Sigmoid colon (tissue), 6 donors: ENCODE measurements at regions not wholly inside any gene's neighbourhood (a gene's known extent, or its start where the extent isn't known, plus 50 kb on each side); places are given as distances from the start of the nearest gene placed in this dataset.
A peak's percentile ranks its signal among the peaks of the same experiment; 100 is the strongest.

Experiments
- DNase-seq: peaks from one replicate; pipeline ENCODE4 v3.0.0-alpha.2; 2019
- H3K27ac ChIP-seq, 4 donors: fragments of 200-600 bp; sonication (generic); one replicate each; pipeline ENCODE4 v1.5.1; 2016 to 2019; ENCODE audit warnings: mild to moderate bottlenecking in 1 of 4
- H3K27me3 ChIP-seq, 3 donors: fragments of 200-600 bp; sonication (generic); one replicate each; pipeline ENCODE4 v1.5.1; 2019; ENCODE audit warnings: mild to moderate bottlenecking in 1 of 3
- H3K36me3 ChIP-seq, 4 donors: fragments of 200-600 bp; sonication (generic); one replicate each; pipeline ENCODE4 v1.5.1; 2016 to 2019
- H3K4me1 ChIP-seq, 4 donors: fragments of 200-600 bp; sonication (generic); one replicate each; pipeline ENCODE4 v1.5.1; 2017 to 2019
- H3K4me3 ChIP-seq, 4 donors: fragments of 200-600 bp; sonication (generic); one replicate each; pipeline ENCODE4 v1.5.1; 2017 to 2019; ENCODE audit warnings: mild to moderate bottlenecking in 2 of 4, moderate library complexity in 1 of 4
- H3K9me3 ChIP-seq, 4 donors: fragments of 200-600 bp in 3 of 4; sonication (generic) in 3 of 4; one replicate each; pipeline versions ENCODE4 v1.5.1 to v1.6.1; 2013 to 2019
- CTCF ChIP-seq, 4 experiments: fragments of 450-650 bp in 3 of 4; fragments of 200-600 bp in 1 of 4; IDR thresholded peaks; one replicate each; pipeline ENCODE4 v1.5.1; 2016 to 2019; ENCODE audit warnings: antibody characterized with exemption in 4 of 4, mild to moderate bottlenecking in 3 of 4, moderate library complexity in 2 of 4
- EP300 ChIP-seq, 4 donors: sonication (generic); formaldehyde crosslinking; IDR thresholded peaks; one replicate each; pipeline ENCODE4 v1.6.1; 2017; ENCODE audit warnings: antibody characterized with exemption in 4 of 4
- POLR2A ChIP-seq, 2 donors: fragments of 450-650 bp; IDR thresholded peaks; one replicate each; pipeline ENCODE4 v1.6.1; 2016; ENCODE audit warnings: antibody characterized with exemption in 2 of 2, mild to moderate bottlenecking in 2 of 2, moderate library complexity in 2 of 2
- POLR2AphosphoS5 ChIP-seq, 4 donors: sonication (generic); formaldehyde crosslinking; IDR thresholded peaks; one replicate each; pipeline ENCODE4 v1.6.1; 2017; ENCODE audit warnings: antibody characterized with exemption in 4 of 4
- WGBS, 2 donors: extraction: QIAGEN DNeasy Blood & Tissue Kit; methylation state at CpG; one replicate each; pipeline ENCODE4 v1.1.7; 2013; 5-methylcytosine and 5-hydroxymethylcytosine counted together
- intact Hi-C: fragments of 100-400 bp; cut with DNase I; formaldehyde crosslinking; loops from one replicate; pipeline ENCODE4 v1.15.1; 2023
- donor health status: healthy with polysubstance abuse.
- donor health status: healthy.

- no peak overlapping the region for H3K4me3 ChIP-seq
- intact Hi-C loops = no loop called here
- H3K27me3 ChIP-seq = no peaks in the 10 kb centered on the region
- H3K4me1 ChIP-seq = peaks cover 0 to 9% (median 4%) of the 10 kb centered on the region in 4 donors
- TF ChIP-seq POLR2A (IDR thresholded peaks at IDR 0.05) (no peak), CTCF (IDR thresholded peaks at IDR 0.05) (no peak), POLR2AphosphoS5 (IDR thresholded peaks at IDR 0.05) (no peak), EP300 (IDR thresholded peaks at IDR 0.05) (no peak)
- H3K27ac ChIP-seq = no peak overlapping the region
- no peaks in the 10 kb centered on the region for H3K9me3 ChIP-seq
- no peaks in the 10 kb centered on the region for H3K36me3 ChIP-seq
- DNase-seq = no peak
Measured at GRCh38 chr3:168997488-168997887, 666.0 kb downstream of the MECOM start.

GRCh38 chr3:168996622-168997021, 666.9 kb downstream of the MECOM start:
- Histone ChIP-seq H3K4me3 (no peak overlapping the region), H3K27me3 (no peaks in the 10 kb centered on the region), H3K27ac (no peak overlapping the region), H3K36me3 (no peaks in the 10 kb centered on the region), H3K9me3 (no peaks in the 10 kb centered on the region), H3K4me1 (peaks cover 0 to 9% (median 4%) of the 10 kb centered on the region in 4 donors)
- TF ChIP-seq POLR2A (IDR thresholded peaks at IDR 0.05) (no peak), POLR2AphosphoS5 (IDR thresholded peaks at IDR 0.05) (no peak), CTCF (IDR thresholded peaks at IDR 0.05) (no peak), EP300 (IDR thresholded peaks at IDR 0.05) (no peak)
- WGBS, 2 donors = 31 to 78% methylated on average over 3 of the region's 3 CpGs
- intact Hi-C loops = no loop called here
- no peak for DNase-seq

- 89 to 91% methylated on average over 6 of the region's 6 CpGs for WGBS, 2 donors
- Histone ChIP-seq H3K9me3 (no peaks in the 10 kb centered on the region), H3K4me3 (no peak overlapping the region), H3K4me1 (peaks cover 0 to 10% (median 8%) of the 10 kb centered on the region in 4 donors), H3K36me3 (no peaks in the 10 kb centered on the region), H3K27ac (no peak overlapping the region), H3K27me3 (no peaks in the 10 kb centered on the region)
- no peak for DNase-seq
- intact Hi-C loops = no loop called here
- TF ChIP-seq EP300 (IDR thresholded peaks at IDR 0.05) (no peak), POLR2A (IDR thresholded peaks at IDR 0.05) (no peak), POLR2AphosphoS5 (IDR thresholded peaks at IDR 0.05) (no peak), CTCF (IDR thresholded peaks at IDR 0.05) (no peak)
Measured at GRCh38 chr3:168995129-168995528, 668.4 kb downstream of the MECOM start.

- peaks cover 0 to 21% (median 8%) of the 10 kb centered on the region in 4 donors for H3K4me1 ChIP-seq
- no peak overlapping the region for H3K4me3 ChIP-seq
- TF ChIP-seq POLR2AphosphoS5 (IDR thresholded peaks at IDR 0.05) (no peak), CTCF (IDR thresholded peaks at IDR 0.05) (no peak), EP300 (IDR thresholded peaks at IDR 0.05) (no peak), POLR2A (IDR thresholded peaks at IDR 0.05) (no peak)
- no peaks in the 10 kb centered on the region for H3K9me3 ChIP-seq
- no peaks in the 10 kb centered on the region for H3K36me3 ChIP-seq
- intact Hi-C loops = no loop called here
- no peak for DNase-seq
- H3K27me3 ChIP-seq = no peaks in the 10 kb centered on the region
- H3K27ac ChIP-seq = no peak overlapping the region
Measured at GRCh38 chr3:168991803-168992202, 671.7 kb downstream of the MECOM start.

- no peaks in the 10 kb centered on the region for H3K27me3 ChIP-seq
- no peaks in the 10 kb centered on the region for H3K9me3 ChIP-seq
- intact Hi-C loops = no loop called here
- DNase-seq = no peak
- H3K36me3 ChIP-seq = no peaks in the 10 kb centered on the region
- peak overlapping the region in 1 of 4 donors; percentile 4 for H3K27ac ChIP-seq
- peaks cover 0 to 21% (median 8%) of the 10 kb centered on the region in 4 donors for H3K4me1 ChIP-seq
- TF ChIP-seq POLR2A (IDR thresholded peaks at IDR 0.05) = no peak
- TF ChIP-seq EP300 (IDR thresholded peaks at IDR 0.05) = no peak
- TF ChIP-seq POLR2AphosphoS5 (IDR thresholded peaks at IDR 0.05) = no peak
- TF ChIP-seq CTCF (IDR thresholded peaks at IDR 0.05) = no peak
- no peak overlapping the region for H3K4me3 ChIP-seq
- WGBS, 2 donors = 75 to 83% methylated on average over 3 of the region's 3 CpGs
Measured at GRCh38 chr3:168990621-168991020, 672.9 kb downstream of the MECOM start.
